Left ventricle myocardium inferior (tissue), 1 donor: ENCODE measurements at regions not wholly inside any gene's neighbourhood (a gene's known extent, or its start where the extent isn't known, plus 50 kb on each side); places are given as distances from the start of the nearest gene placed in this dataset.

Experiments
- DNase-seq: peaks from one replicate; pipeline ENCODE4 v3.0.0-alpha.2; 2020
- H3K27ac ChIP-seq: fragments of 200-600 bp; replicated peaks from 2 replicates; pipeline ENCODE4 v1.8.0; 2021
- H3K27me3 ChIP-seq: fragments of 200-600 bp; 2 replicates; pipeline ENCODE4 v1.8.0; 2021; ENCODE audit warnings: low read depth
- H3K36me3 ChIP-seq: fragments of 200-600 bp; 2 replicates; pipeline ENCODE4 v1.8.0; 2021
- H3K4me1 ChIP-seq: fragments of 200-600 bp; 2 replicates; pipeline ENCODE4 v1.8.0; 2021
- H3K4me3 ChIP-seq: fragments of 200-600 bp; 2 replicates; pipeline ENCODE4 v1.8.0; 2021; ENCODE audit warnings: mild to moderate bottlenecking, moderate library complexity
- H3K9me3 ChIP-seq: fragments of 200-600 bp; replicated peaks from 2 replicates; pipeline ENCODE4 v1.8.0; 2021
- CTCF ChIP-seq: fragments of 200-600 bp; IDR thresholded peaks from 2 replicates; pipeline ENCODE4 v1.8.0; 2021; ENCODE audit warnings: antibody characterized with exemption, mild to moderate bottlenecking, borderline replicate concordance
- intact Hi-C: fragments of 100-400 bp; cut with micrococcal nuclease; formaldehyde crosslinking; loops from one replicate; pipeline ENCODE4 v1.11.0; 2022
- donor health status: DM: no; HTN: yes; CAD: no; lungs with severe emphysema.

GRCh38 chr6:84528201-84528600, 236.2 kb downstream of the TBX18 start:
- no peak overlapping the region for H3K4me3 ChIP-seq
- TF ChIP-seq CTCF, result no peak
- DNase-seq, result no peak

GRCh38 chr6:84526631-84527030, 237.8 kb downstream of the TBX18 start:
- intact Hi-C loops, result no loop called here
- Histone ChIP-seq H3K4me1 (no peaks in the 10 kb centered on the region), H3K36me3 (no peaks in the 10 kb centered on the region)

More at GRCh38 chr6:84528201-84528600, 236.2 kb downstream of the TBX18 start:
- no peak overlapping the region for H3K27ac ChIP-seq
- intact Hi-C loops, result no loop called here
- no peaks in the 10 kb centered on the region for H3K4me1 ChIP-seq
- H3K36me3 ChIP-seq, result no peaks in the 10 kb centered on the region
- H3K27me3 ChIP-seq, result no peaks in the 10 kb centered on the region
- H3K9me3 ChIP-seq, result peaks cover 16% of the 10 kb centered on the region

GRCh38 chr6:84525907-84526306, 238.5 kb downstream of the TBX18 start:
- intact Hi-C loops, result no loop called here
- Histone ChIP-seq H3K27ac (no peak overlapping the region), H3K9me3 (peaks cover under 1% of the 10 kb centered on the region), H3K27me3 (no peaks in the 10 kb centered on the region), H3K36me3 (no peaks in the 10 kb centered on the region), H3K4me3 (no peak overlapping the region), H3K4me1 (no peaks in the 10 kb centered on the region)
- DNase-seq, result no peak
- no peak for TF ChIP-seq CTCF

More at GRCh38 chr6:84526631-84527030, 237.8 kb downstream of the TBX18 start:
- Histone ChIP-seq H3K27ac (no peak overlapping the region), H3K4me3 (no peak overlapping the region), H3K27me3 (no peaks in the 10 kb centered on the region), H3K9me3 (peaks cover 6% of the 10 kb centered on the region)
- DNase-seq, result no peak
- TF ChIP-seq CTCF, result no peak

- no peaks in the 10 kb centered on the region for H3K9me3 ChIP-seq
- DNase-seq, result no peak
- intact Hi-C loops, result no loop called here
- no peaks in the 10 kb centered on the region for H3K36me3 ChIP-seq
- H3K27ac ChIP-seq, result no peak overlapping the region
- H3K4me3 ChIP-seq, result no peak overlapping the region
- H3K4me1 ChIP-seq, result no peaks in the 10 kb centered on the region
- no peak for TF ChIP-seq CTCF
- H3K27me3 ChIP-seq, result no peaks in the 10 kb centered on the region
Observed at GRCh38 chr6:84524636-84525035, 239.8 kb downstream of the TBX18 start.

- no peaks in the 10 kb centered on the region for H3K36me3 ChIP-seq
- TF ChIP-seq CTCF, result no peak
- no peaks in the 10 kb centered on the region for H3K4me1 ChIP-seq
- intact Hi-C loops, result no loop called here
- no peaks in the 10 kb centered on the region for H3K9me3 ChIP-seq
- H3K27me3 ChIP-seq, result no peaks in the 10 kb centered on the region
- no peak overlapping the region for H3K27ac ChIP-seq
- DNase-seq, result no peak
- no peak overlapping the region for H3K4me3 ChIP-seq
Observed at GRCh38 chr6:84522135-84522549, 242.3 kb downstream of the TBX18 start.

GRCh38 chr6:84521511-84521910, 242.9 kb downstream of the TBX18 start:
- no peak for DNase-seq
- no peak for TF ChIP-seq CTCF
- intact Hi-C loops, result no loop called here
- Histone ChIP-seq H3K27me3 (no peaks in the 10 kb centered on the region), H3K4me3 (no peak overlapping the region), H3K27ac (no peak overlapping the region), H3K9me3 (no peaks in the 10 kb centered on the region), H3K4me1 (no peaks in the 10 kb centered on the region), H3K36me3 (no peaks in the 10 kb centered on the region)
